ENCODE measurements at regions not wholly inside any gene's neighbourhood (a gene's known extent, or its start where the extent isn't known, plus 50 kb on each side); places are given as distances from the start of the nearest gene placed in this dataset.
"Not testable (repeated sequence)": the region's sequence is repeated elsewhere in the genome, so short reads cannot be mapped to it uniquely, and the experiment has no call there.

- no peak overlapping the region for H3K4me3 ChIP-seq (ENCODE audit: low read depth, low read length)
Observed at GRCh38 chr4:115965588-115965987, 852.2 kb upstream of the NDST4 start.

- H3K4me3 ChIP-seq (ENCODE audit: low read depth, low read length) = not testable (repeated sequence)
Observed at GRCh38 chr4:115956054-115956796, 842.8 kb upstream of the NDST4 start.

- no peak overlapping the region for H3K4me3 ChIP-seq (ENCODE audit: low read depth, low read length)
Observed at GRCh38 chr4:115950806-115951205, 837.4 kb upstream of the NDST4 start.

GRCh38 chr4:115949974-115950743 is 836.7 kb upstream of the NDST4 start:
- not testable (repeated sequence) for H3K4me3 ChIP-seq (ENCODE audit: low read depth, low read length)

- no peak overlapping the region for H3K4me3 ChIP-seq (ENCODE audit: low read depth, low read length)
Observed at GRCh38 chr4:115945026-115945425, 831.6 kb upstream of the NDST4 start.

GRCh38 chr4:115944146-115944905 is 830.9 kb upstream of the NDST4 start:
- H3K4me3 ChIP-seq (ENCODE audit: low read depth, low read length) = no peak overlapping the region

- no peak overlapping the region for H3K4me3 ChIP-seq (ENCODE audit: low read depth, low read length)
Observed at GRCh38 chr4:115938764-115939443, 825.5 kb upstream of the NDST4 start.

GRCh38 chr4:115929373-115929772 is 816.0 kb upstream of the NDST4 start:
- no peak overlapping the region for H3K4me3 ChIP-seq (ENCODE audit: low read depth, low read length)

GRCh38 chr4:115927382-115927781 is 814.0 kb upstream of the NDST4 start:
- H3K4me3 ChIP-seq (ENCODE audit: low read depth, low read length) = no peak overlapping the region

GRCh38 chr4:115923152-115923551 is 809.7 kb upstream of the NDST4 start:
- no peak overlapping the region for H3K4me3 ChIP-seq (ENCODE audit: low read depth, low read length)

GRCh38 chr4:115920637-115921036 is 807.2 kb upstream of the NDST4 start:
- no peak overlapping the region for H3K4me3 ChIP-seq (ENCODE audit: low read depth, low read length)

GRCh38 chr4:115918149-115918548 is 804.7 kb upstream of the NDST4 start:
- no peak overlapping the region for H3K4me3 ChIP-seq (ENCODE audit: low read depth, low read length)

- no peak overlapping the region for H3K4me3 ChIP-seq (ENCODE audit: low read depth, low read length)
Observed at GRCh38 chr4:115906428-115906827, 793.0 kb upstream of the NDST4 start.

GRCh38 chr4:115883847-115884246 is 770.4 kb upstream of the NDST4 start:
- no peak overlapping the region for H3K4me3 ChIP-seq (ENCODE audit: low read depth, low read length)

- no peak overlapping the region for H3K4me3 ChIP-seq (ENCODE audit: low read depth, low read length)
Observed at GRCh38 chr4:115883231-115883630, 769.8 kb upstream of the NDST4 start.

GRCh38 chr4:115873048-115873447 is 759.6 kb upstream of the NDST4 start:
- H3K4me3 ChIP-seq (ENCODE audit: low read depth, low read length) = no peak overlapping the region

- H3K4me3 ChIP-seq (ENCODE audit: low read depth, low read length) = no peak overlapping the region
Observed at GRCh38 chr4:115871596-115871995, 758.2 kb upstream of the NDST4 start.

GRCh38 chr4:115866364-115866896 is 753.0 kb upstream of the NDST4 start:
- no peak overlapping the region for H3K4me3 ChIP-seq (ENCODE audit: low read depth, low read length)

GRCh38 chr4:115865736-115866135 is 752.3 kb upstream of the NDST4 start:
- no peak overlapping the region for H3K4me3 ChIP-seq (ENCODE audit: low read depth, low read length)

- no peak overlapping the region for H3K4me3 ChIP-seq (ENCODE audit: low read depth, low read length)
Observed at GRCh38 chr4:115852767-115853091, 739.3 kb upstream of the NDST4 start.
